Peyer's patch (tissue), 4 donors: ENCODE measurements at regions not wholly inside any gene's neighbourhood (a gene's known extent, or its start where the extent isn't known, plus 50 kb on each side); places are given as distances from the start of the nearest gene placed in this dataset.

Experiments
- POLR2A ChIP-seq, 2 donors: fragments of 450-650 bp; IDR thresholded peaks; one replicate each; pipeline ENCODE4 v1.5.1; 2017; ENCODE audit warnings: antibody characterized with exemption in 2 of 2, mild to moderate bottlenecking in 2 of 2, moderate library complexity in 2 of 2
- TF ChIP-seq, protein P1 (sequence below), 6 experiments: fragments of 450-650 bp in 4 of 6; fragments of 200-600 bp in 2 of 6; sonication (generic) in 1 of 6; IDR thresholded peaks; one replicate each; pipeline ENCODE4 v1.5.1; 2017 to 2019; ENCODE audit warnings: antibody characterized with exemption in 6 of 6, mild to moderate bottlenecking in 3 of 6, moderate library complexity in 1 of 6

GRCh38 chr2:118604811-118605210, 242.6 kb downstream of the EN1 start:
- TF ChIP-seq POLR2A (IDR thresholded peaks at IDR 0.05): no peak
- TF ChIP-seq, protein P1, sequence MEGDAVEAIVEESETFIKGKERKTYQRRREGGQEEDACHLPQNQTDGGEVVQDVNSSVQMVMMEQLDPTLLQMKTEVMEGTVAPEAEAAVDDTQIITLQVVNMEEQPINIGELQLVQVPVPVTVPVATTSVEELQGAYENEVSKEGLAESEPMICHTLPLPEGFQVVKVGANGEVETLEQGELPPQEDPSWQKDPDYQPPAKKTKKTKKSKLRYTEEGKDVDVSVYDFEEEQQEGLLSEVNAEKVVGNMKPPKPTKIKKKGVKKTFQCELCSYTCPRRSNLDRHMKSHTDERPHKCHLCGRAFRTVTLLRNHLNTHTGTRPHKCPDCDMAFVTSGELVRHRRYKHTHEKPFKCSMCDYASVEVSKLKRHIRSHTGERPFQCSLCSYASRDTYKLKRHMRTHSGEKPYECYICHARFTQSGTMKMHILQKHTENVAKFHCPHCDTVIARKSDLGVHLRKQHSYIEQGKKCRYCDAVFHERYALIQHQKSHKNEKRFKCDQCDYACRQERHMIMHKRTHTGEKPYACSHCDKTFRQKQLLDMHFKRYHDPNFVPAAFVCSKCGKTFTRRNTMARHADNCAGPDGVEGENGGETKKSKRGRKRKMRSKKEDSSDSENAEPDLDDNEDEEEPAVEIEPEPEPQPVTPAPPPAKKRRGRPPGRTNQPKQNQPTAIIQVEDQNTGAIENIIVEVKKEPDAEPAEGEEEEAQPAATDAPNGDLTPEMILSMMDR (IDR thresholded peaks at IDR 0.05): no peak
